HepG2 (cell line): ENCODE measurements at regions not wholly inside any gene's neighbourhood (a gene's known extent, or its start where the extent isn't known, plus 50 kb on each side); places are given as distances from the start of the nearest gene placed in this dataset.

Experiments
- ATAC-seq: fragments of 200-7000 bp; cut with Tn5 transposase; 3 replicates; pipeline ENCODE4 v1.9.1; 2020; ENCODE audit warnings: mild to moderate bottlenecking, moderate library complexity
- BruUV-seq: library from RNA; stranded (reverse); fragments of 400-500 nt; replicated peaks from 2 replicates; lab custom pipeline; 2021; lab: Mats Ljungman, UMichigan
- CTCF ChIA-PET: fragments of 300-600 bp; formaldehyde crosslinking; extraction: SDS; loops from one replicate; lab custom pipeline; 2021; ENCODE audit warnings: low total read pairs, inconsistent platforms, low intra/inter-chr PET ratio; lab: Yijun Ruan, JAX
- POLR2A ChIA-PET: fragments of 350-600 bp; sonication (Branson Sonifier 250); formaldehyde crosslinking; loops from one replicate; lab custom pipeline; 2020; ENCODE audit warnings: antibody characterized with exemption, inconsistent platforms; lab: Yijun Ruan, JAX
- DNase-seq: peaks from one replicate; pipeline ENCODE4 v3.0.0-alpha.2; 2015; ENCODE audit warnings: low spot score
- FAIRE-seq: peaks from 3 replicates; lab custom pipeline; 2011; peaks lifted over from hg19 to GRCh38; lab: Jason Lieb, UNC
- H2AFZ ChIP-seq: one replicate; pipeline ENCODE4 v1.6.1; 2011; ENCODE audit warnings: low read length, inconsistent platforms
- H3K27ac ChIP-seq: fragments of 300-600 bp; 3 replicates; pipeline ENCODE4 v1.8.0; 2011; ENCODE audit warnings: mixed run types, mild to moderate bottlenecking, mixed read lengths, low read length, inconsistent platforms; ENCODE audit not compliant: insufficient read depth; ENCODE audit errors: extremely low read length
- H3K27me3 ChIP-seq, 2 experiments: fragments of 200-600 bp in 1 of 2; 2 replicates in 1 of 2; 3 replicates in 1 of 2; pipeline versions ENCODE4 v1.6.0 to v1.8.0; 2011; ENCODE audit warnings: low read length in 2 of 2, mild to moderate bottlenecking in 2 of 2, moderate library complexity in 2 of 2, inconsistent platforms in 1 of 2; ENCODE audit not compliant: insufficient read depth in 2 of 2, control insufficient read depth in 1 of 2
- H3K36me3 ChIP-seq, 2 experiments: fragments of 200-600 bp in 1 of 2; replicated peaks in 1 of 2; 2 replicates in 1 of 2; 3 replicates in 1 of 2; pipeline versions ENCODE4 v1.5.1 to v1.8.0; 2011; ENCODE audit warnings: low read length in 2 of 2, inconsistent platforms in 1 of 2; ENCODE audit not compliant: insufficient read depth in 2 of 2, control insufficient read depth in 1 of 2
- H3K4me1 ChIP-seq: 2 replicates; pipeline ENCODE4 v1.5.1; 2012; ENCODE audit warnings: low read length, inconsistent platforms; ENCODE audit not compliant: insufficient read depth
- H3K4me2 ChIP-seq: 2 replicates; pipeline ENCODE4 v1.6.0; 2011; ENCODE audit warnings: low read depth, low read length, inconsistent platforms
- H3K4me3 ChIP-seq, 3 experiments: fragments of 200-600 bp in 1 of 3; sonication (generic), shearing (Covaris generic) in 1 of 3; replicated peaks in 1 of 3; 2 replicates each; pipeline ENCODE4 v1.5.1; 2011 to 2016; ENCODE audit warnings: low read length in 3 of 3, inconsistent platforms in 2 of 3, low read depth in 2 of 3, mild to moderate bottlenecking in 2 of 3, control low read depth in 1 of 3, mixed read lengths in 1 of 3; ENCODE audit not compliant: insufficient read depth in 1 of 3
- H3K79me2 ChIP-seq: one replicate; pipeline ENCODE4 v1.6.1; 2011; ENCODE audit warnings: low read length, inconsistent platforms; ENCODE audit not compliant: insufficient read depth
- H3K9ac ChIP-seq: 2 replicates; pipeline ENCODE4 v1.6.0; 2011; ENCODE audit warnings: mild to moderate bottlenecking, low read depth, low read length, inconsistent platforms; ENCODE audit not compliant: insufficient read depth
- H3K9me3 ChIP-seq: 2 replicates; pipeline ENCODE4 v1.5.1; 2012; ENCODE audit warnings: mild to moderate bottlenecking, low read length
- H4K20me1 ChIP-seq: 2 replicates; pipeline ENCODE4 v1.6.0; 2011; ENCODE audit warnings: inconsistent platforms, mild to moderate bottlenecking, low read length, moderate library complexity; ENCODE audit not compliant: insufficient read depth
- HDAC2 ChIP-seq: sonication (generic); formaldehyde crosslinking; IDR thresholded peaks from 2 replicates; pipeline ENCODE4 v1.4.0; 2020; ENCODE audit warnings: missing genetic modification reagents
- MED1 ChIP-seq: sonication (generic); formaldehyde crosslinking; IDR thresholded peaks from 2 replicates; pipeline ENCODE4 v1.4.0; 2020; ENCODE audit warnings: missing genetic modification reagents
- POLR2G ChIP-seq: fragments of 200-400 bp; formaldehyde crosslinking; IDR thresholded peaks from 2 replicates; pipeline ENCODE4 v1.6.1; 2018; ENCODE audit warnings: mild to moderate bottlenecking, low read depth, low read length, moderate library complexity
- SYNCRIP ChIP-seq: fragments of 200-400 bp; formaldehyde crosslinking; IDR thresholded peaks from 2 replicates; pipeline ENCODE4 v1.6.1; 2018; ENCODE audit warnings: mild to moderate bottlenecking, low read depth, low read length; ENCODE audit not compliant: insufficient read depth
- ZNF121 ChIP-seq: sonication (generic); formaldehyde crosslinking; IDR thresholded peaks from 2 replicates; pipeline ENCODE4 v1.5.0; 2020; ENCODE audit warnings: mild to moderate bottlenecking, missing genetic modification reagents
- ZNF235 ChIP-seq: sonication (generic); formaldehyde crosslinking; IDR thresholded peaks from 2 replicates; pipeline ENCODE4 v1.8.1; 2023; ENCODE audit warnings: mild to moderate bottlenecking, missing genetic modification reagents, borderline replicate concordance
- ZNF318 ChIP-seq: sonication (generic); formaldehyde crosslinking; IDR thresholded peaks from 2 replicates; pipeline ENCODE4 v1.4.0; 2020; ENCODE audit warnings: mild to moderate bottlenecking, missing genetic modification reagents
- WGBS: methylation state at CpG from one replicate; pipeline ENCODE4 v1.1.6; 2017; ENCODE audit warnings: low lambda C conversion rate; 5-methylcytosine and 5-hydroxymethylcytosine counted together
- in situ Hi-C: cut with HindIII; loops from 2 replicates; pipeline ENCODE4 v1.10.0; 2017; ENCODE audit warnings: low pct_unique_long_range_greater_than_20kb; ENCODE audit not compliant: extremely low pct_ligation_motif_present
- intact Hi-C: fragments of 100-400 bp; cut with micrococcal nuclease; formaldehyde crosslinking; loops from one replicate; pipeline ENCODE4 v1.10.0; 2022; ENCODE audit not compliant: unreplicated experiment
- TF ChIP-seq, protein P1 (sequence below), 2 experiments: fragments of 450-650 bp in 1 of 2; sonication (generic) in 1 of 2; formaldehyde crosslinking in 1 of 2; IDR thresholded peaks; 2 replicates each; pipeline versions ENCODE4 v1.6.1 to v1.8.0; 2016 to 2022; ENCODE audit warnings: antibody characterized with exemption in 1 of 2, mild to moderate bottlenecking in 1 of 2, missing genetic modification reagents in 1 of 2

DNA sequence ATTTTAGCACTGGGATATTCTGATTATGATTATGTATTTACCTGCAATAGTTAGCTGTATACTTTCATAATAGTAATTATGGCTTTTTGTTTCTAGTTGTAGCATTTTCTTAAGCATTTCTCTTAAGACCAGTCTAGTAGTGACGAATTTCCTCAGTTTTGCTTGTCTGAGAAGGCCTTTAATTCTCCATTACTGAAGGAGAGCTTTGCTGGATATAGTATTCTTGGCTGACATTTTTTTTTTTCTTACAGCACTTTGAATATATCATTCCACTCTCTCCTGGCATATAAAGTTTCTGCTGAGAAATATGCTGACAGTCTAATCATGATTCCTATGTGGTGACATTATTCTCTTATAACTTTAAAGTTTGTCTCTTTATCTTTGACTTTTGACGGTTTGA is 181.1 kb upstream of the DMRTA1 start:
- CTCF ChIA-PET, result no interaction called here
- Histone ChIP-seq H3K36me3 (no peaks in the 10 kb centered on the region), H3K79me2 (no peaks in the 10 kb centered on the region), H3K4me3 (no peak overlapping the region), H3K9me3 (peaks cover 21% of the 10 kb centered on the region), H3K27me3 (no peaks in the 10 kb centered on the region), H2AFZ (no peak overlapping the region), H3K27ac (no peak overlapping the region), H3K4me1 (no peaks in the 10 kb centered on the region), H4K20me1 (no peaks in the 10 kb centered on the region), H3K9ac (no peak overlapping the region), H3K4me2 (no peak overlapping the region)
- no peak for FAIRE-seq
- in situ Hi-C loops, result no loop called here
- WGBS, result 0% methylated on average over 2 of the region's 2 CpGs
- DNase-seq, result no peak
- POLR2A ChIA-PET, result no interaction called here
- intact Hi-C loops, result no loop called here
- ATAC-seq, result no peak
- no TSS peak for BruUV-seq
- no peak for TF ChIP-seq ZNF121
- no peak for TF ChIP-seq SYNCRIP
- no peak for TF ChIP-seq ZNF235 (CRISPR knock-in tag)
- no peak for TF ChIP-seq POLR2G
- TF ChIP-seq, protein P1, sequence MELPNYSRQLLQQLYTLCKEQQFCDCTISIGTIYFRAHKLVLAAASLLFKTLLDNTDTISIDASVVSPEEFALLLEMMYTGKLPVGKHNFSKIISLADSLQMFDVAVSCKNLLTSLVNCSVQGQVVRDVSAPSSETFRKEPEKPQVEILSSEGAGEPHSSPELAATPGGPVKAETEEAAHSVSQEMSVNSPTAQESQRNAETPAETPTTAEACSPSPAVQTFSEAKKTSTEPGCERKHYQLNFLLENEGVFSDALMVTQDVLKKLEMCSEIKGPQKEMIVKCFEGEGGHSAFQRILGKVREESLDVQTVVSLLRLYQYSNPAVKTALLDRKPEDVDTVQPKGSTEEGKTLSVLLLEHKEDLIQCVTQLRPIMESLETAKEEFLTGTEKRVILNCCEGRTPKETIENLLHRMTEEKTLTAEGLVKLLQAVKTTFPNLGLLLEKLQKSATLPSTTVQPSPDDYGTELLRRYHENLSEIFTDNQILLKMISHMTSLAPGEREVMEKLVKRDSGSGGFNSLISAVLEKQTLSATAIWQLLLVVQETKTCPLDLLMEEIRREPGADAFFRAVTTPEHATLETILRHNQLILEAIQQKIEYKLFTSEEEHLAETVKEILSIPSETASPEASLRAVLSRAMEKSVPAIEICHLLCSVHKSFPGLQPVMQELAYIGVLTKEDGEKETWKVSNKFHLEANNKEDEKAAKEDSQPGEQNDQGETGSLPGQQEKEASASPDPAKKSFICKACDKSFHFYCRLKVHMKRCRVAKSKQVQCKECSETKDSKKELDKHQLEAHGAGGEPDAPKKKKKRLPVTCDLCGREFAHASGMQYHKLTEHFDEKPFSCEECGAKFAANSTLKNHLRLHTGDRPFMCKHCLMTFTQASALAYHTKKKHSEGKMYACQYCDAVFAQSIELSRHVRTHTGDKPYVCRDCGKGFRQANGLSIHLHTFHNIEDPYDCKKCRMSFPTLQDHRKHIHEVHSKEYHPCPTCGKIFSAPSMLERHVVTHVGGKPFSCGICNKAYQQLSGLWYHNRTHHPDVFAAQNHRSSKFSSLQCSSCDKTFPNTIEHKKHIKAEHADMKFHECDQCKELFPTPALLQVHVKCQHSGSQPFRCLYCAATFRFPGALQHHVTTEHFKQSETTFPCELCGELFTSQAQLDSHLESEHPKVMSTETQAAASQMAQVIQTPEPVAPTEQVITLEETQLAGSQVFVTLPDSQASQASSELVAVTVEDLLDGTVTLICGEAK (IDR thresholded peaks at IDR 0.05), result no peak
- TF ChIP-seq, protein P1 (CRISPR knock-in tag; IDR thresholded peaks at IDR 0.05), result no peak
- TF ChIP-seq MED1 (CRISPR knock-in tag), result no peak
- TF ChIP-seq ZNF318 (CRISPR knock-in tag), result no peak
- TF ChIP-seq HDAC2, result no peak
